OCI-LY3 (cell line): ENCODE measurements at regions not wholly inside any gene's neighbourhood (a gene's known extent, or its start where the extent isn't known, plus 50 kb on each side); places are given as distances from the start of the nearest gene placed in this dataset.
A peak's percentile ranks its signal among the peaks of the same experiment; 100 is the strongest.

Source experiments
- H2AFZ ChIP-seq: fragments of 200-600, 300-600 bp; shearing (Covaris generic); 2 replicates; pipeline ENCODE4 v1.6.0; 2014; ENCODE audit warnings: antibody characterized with exemption, low read depth, low read length
- H3K27ac ChIP-seq: fragments of 200-600, 300-600 bp; sonication (generic); 2 replicates; pipeline ENCODE4 v1.5.1; 2014; ENCODE audit warnings: mild to moderate bottlenecking, low read length, moderate library complexity, mixed read lengths
- H3K27me3 ChIP-seq: fragments of 200-600, 300-600 bp; sonication (generic); 2 replicates; pipeline ENCODE4 v1.6.1; 2014; ENCODE audit warnings: low read depth, low read length, mixed read lengths
- H3K36me3 ChIP-seq: fragments of 200-600, 300-600 bp; sonication (generic); replicated peaks from 2 replicates; pipeline ENCODE3; 2014; ENCODE audit warnings: low read depth, low read length, mixed read lengths
- H3K4me1 ChIP-seq: fragments of 300-600, 200-600 bp; sonication (generic); 2 replicates; pipeline ENCODE4 v1.6.1; 2014; ENCODE audit warnings: low read length, mixed read lengths
- H3K4me2 ChIP-seq: fragments of 200-600, 300-600 bp; sonication (generic); 2 replicates; pipeline ENCODE4 v1.6.1; 2014; ENCODE audit warnings: low read length, mixed read lengths
- H3K4me3 ChIP-seq: fragments of 300-600, 200-600 bp; sonication (generic); 2 replicates; pipeline ENCODE4 v1.5.1; 2014; ENCODE audit warnings: antibody characterized with exemption, mild to moderate bottlenecking, low read length, moderate library complexity
- H3K79me2 ChIP-seq: fragments of 300-600, 200-600 bp; shearing (Covaris generic); 2 replicates; pipeline ENCODE4 v1.6.1; 2014; ENCODE audit warnings: mild to moderate bottlenecking, low read length, mixed read lengths
- H3K9ac ChIP-seq: fragments of 300-600, 200-600 bp; shearing (Covaris generic); 2 replicates; pipeline ENCODE4 v1.6.0; 2014; ENCODE audit warnings: mild to moderate bottlenecking, low read length, moderate library complexity
- H3K9me3 ChIP-seq: fragments of 200-600, 300-600 bp; shearing (Covaris generic); 2 replicates; pipeline ENCODE4 v1.6.1; 2014; ENCODE audit warnings: low read length, mixed read lengths; ENCODE audit not compliant: insufficient read depth
- H4K20me1 ChIP-seq: fragments of 200-600, 300-600 bp; sonication (generic); 2 replicates; pipeline ENCODE4 v1.6.1; 2016; ENCODE audit warnings: low read length, mixed read lengths; ENCODE audit not compliant: insufficient read depth
- CTCF ChIP-seq: fragments of 200-600, 300-600 bp; sonication (generic); IDR thresholded peaks from 2 replicates; pipeline ENCODE4 v1.5.1; 2014; ENCODE audit warnings: antibody characterized with exemption, low read length, low read depth
- EZH2phosphoT487 ChIP-seq: fragments of 200-600 bp; shearing (Covaris generic); IDR thresholded peaks from 2 replicates; pipeline ENCODE4 v1.6.1; 2018; ENCODE audit warnings: antibody characterized with exemption, mixed run types, low read depth

GRCh38 chr2:144091622-144092021 is 428.3 kb downstream of the ZEB2 start:
- no peaks in the 10 kb centered on the region for H3K27me3 ChIP-seq
- TF ChIP-seq CTCF (no peak), EZH2phosphoT487 (no peak)

GRCh38 chr2:144088863-144089262 is 431.1 kb downstream of the ZEB2 start:
- no peak overlapping the region for H3K27ac ChIP-seq
- H3K4me3 ChIP-seq, result no peak overlapping the region
- H3K36me3 ChIP-seq, result no peaks in the 10 kb centered on the region
- H3K9me3 ChIP-seq, result no peaks in the 10 kb centered on the region; the same call in 1 of the 2 replicates
- H3K9ac ChIP-seq, result no peak overlapping the region
- no peak overlapping the region for H2AFZ ChIP-seq
- H3K4me2 ChIP-seq, result no peak overlapping the region
- H3K4me1 ChIP-seq, result peaks cover 10% of the 10 kb centered on the region
- no peaks in the 10 kb centered on the region for H4K20me1 ChIP-seq
- H3K79me2 ChIP-seq, result no peaks in the 10 kb centered on the region
- TF ChIP-seq CTCF, result no peak
- no peak for TF ChIP-seq EZH2phosphoT487
- no peaks in the 10 kb centered on the region for H3K27me3 ChIP-seq

More at GRCh38 chr2:144091622-144092021, 428.3 kb downstream of the ZEB2 start:
- no peaks in the 10 kb centered on the region for H4K20me1 ChIP-seq
- H3K4me3 ChIP-seq, result no peak overlapping the region
- H3K4me1 ChIP-seq, result peaks cover 8% of the 10 kb centered on the region
- no peak overlapping the region for H2AFZ ChIP-seq
- no peaks in the 10 kb centered on the region; the same call in 1 of the 2 replicates for H3K9me3 ChIP-seq
- H3K4me2 ChIP-seq, result no peak overlapping the region
- H3K27ac ChIP-seq, result no peak overlapping the region
- H3K36me3 ChIP-seq, result no peaks in the 10 kb centered on the region
- no peak overlapping the region for H3K9ac ChIP-seq
- H3K79me2 ChIP-seq, result no peaks in the 10 kb centered on the region

- H3K36me3 ChIP-seq, result peaks cover 4% of the 10 kb centered on the region
- H3K4me3 ChIP-seq, result no peak overlapping the region
- no peaks in the 10 kb centered on the region for H3K79me2 ChIP-seq
- no peak overlapping the region for H3K9ac ChIP-seq
- H3K27me3 ChIP-seq, result no peaks in the 10 kb centered on the region
- TF ChIP-seq EZH2phosphoT487 (no peak), CTCF (no peak)
- no peak overlapping the region for H3K27ac ChIP-seq
- peaks cover 20% of the 10 kb centered on the region for H3K4me1 ChIP-seq
- 0 out of 2 replicates have a peak overlapping the region, but pooled peaks have one; percentile 9 for H3K4me2 ChIP-seq
- no peak overlapping the region for H2AFZ ChIP-seq
- no peaks in the 10 kb centered on the region for H4K20me1 ChIP-seq
- H3K9me3 ChIP-seq, result no peaks in the 10 kb centered on the region
Measured at GRCh38 chr2:144086965-144087364, 433.0 kb downstream of the ZEB2 start.

GRCh38 chr2:144085016-144085415 is 434.9 kb downstream of the ZEB2 start:
- no peak overlapping the region for H3K4me2 ChIP-seq
- no peak overlapping the region for H3K27ac ChIP-seq
- no peak overlapping the region for H3K9ac ChIP-seq
- TF ChIP-seq EZH2phosphoT487 (no peak), CTCF (no peak)
- peaks cover 23% of the 10 kb centered on the region for H3K4me1 ChIP-seq
- no peaks in the 10 kb centered on the region for H3K79me2 ChIP-seq
- peaks cover 4% of the 10 kb centered on the region for H3K36me3 ChIP-seq
- H2AFZ ChIP-seq, result no peak overlapping the region
- H4K20me1 ChIP-seq, result no peaks in the 10 kb centered on the region
- no peak overlapping the region for H3K4me3 ChIP-seq
- no peaks in the 10 kb centered on the region for H3K27me3 ChIP-seq
- H3K9me3 ChIP-seq, result no peaks in the 10 kb centered on the region
